HCT116 (cell line): ENCODE measurements at regions not wholly inside any gene's neighbourhood (a gene's known extent, or its start where the extent isn't known, plus 50 kb on each side); places are given as distances from the start of the nearest gene placed in this dataset.

Experiments
- ATAC-seq: fragments of 200-7000 bp; cut with Tn5 transposase; 2 replicates; pipeline ENCODE4 v1.9.1; 2020; ENCODE audit warnings: mild to moderate bottlenecking, moderate library complexity
- BruUV-seq: library from RNA; stranded (reverse); fragments of 400-500 nt; replicated peaks from 2 replicates; lab custom pipeline; 2021; lab: Mats Ljungman, UMichigan
- CTCF ChIA-PET: fragments of 300-600 bp; sonication (Branson Sonifier 250); formaldehyde crosslinking; loops from one replicate; lab custom pipeline; 2021; ENCODE audit warnings: antibody characterized with exemption; lab: Charles Lee
- POLR2A ChIA-PET: fragments of 300-600, 350-600 bp; sonication (Branson Sonifier 250); formaldehyde crosslinking; loops from one replicate; lab custom pipeline; 2021; ENCODE audit warnings: antibody characterized with exemption; lab: Charles Lee
- RAD21 ChIA-PET, 2 experiments: fragments of 300-600 bp; sonication (Branson Sonifier 250); formaldehyde crosslinking; loops; one replicate each; lab custom pipeline; 2023; ENCODE audit warnings: low total read pairs in 2 of 2; ENCODE audit not compliant: uncharacterized antibody in 2 of 2, unreplicated experiment in 2 of 2, low non-redundant PET in 1 of 2; lab: Charles Lee
- DNase-seq: peaks from one replicate; pipeline ENCODE4 v3.0.0-alpha.2; 2010; ENCODE audit warnings: low read depth, low spot score
- H2AFZ ChIP-seq: fragments of 200-600 bp; shearing (Covaris generic), sonication (generic); 2 replicates; pipeline ENCODE4 v1.6.1; 2017; ENCODE audit warnings: low read depth, mixed run types, mixed read lengths, antibody characterized with exemption, low read length; ENCODE audit not compliant: poor library complexity, severe bottlenecking
- H3K27ac ChIP-seq: 2 replicates; pipeline ENCODE4 v1.5.1; 2012; ENCODE audit warnings: low read depth, low read length
- H3K27me3 ChIP-seq: fragments of 200-600 bp; sonication (generic); 2 replicates; pipeline ENCODE4 v1.6.1; 2016; ENCODE audit warnings: mixed run types, low read length, mixed read lengths; ENCODE audit not compliant: insufficient read depth
- H3K36me3 ChIP-seq, 2 experiments: fragments of 200-500 bp in 1 of 2; fragments of 200-600 bp in 1 of 2; sonication (Bioruptor generic) in 1 of 2; sonication (generic) in 1 of 2; 2 replicates each; pipeline versions ENCODE4 v1.5.1 to v1.6.1; 2014 to 2016; ENCODE audit warnings: low read length in 2 of 2, inconsistent platforms in 1 of 2, mixed read lengths in 1 of 2, mixed run types in 1 of 2; ENCODE audit not compliant: insufficient read depth in 2 of 2, control insufficient read depth in 1 of 2
- H3K4me1 ChIP-seq, 2 experiments: fragments of 200-600 bp in 1 of 2; sonication (generic) in 1 of 2; 2 replicates each; pipeline versions ENCODE4 v1.5.1 to v1.6.1; 2012 to 2017; ENCODE audit warnings: low read length in 2 of 2, inconsistent platforms in 1 of 2, mild to moderate bottlenecking in 1 of 2, mixed read lengths in 1 of 2, mixed run types in 1 of 2, moderate library complexity in 1 of 2; ENCODE audit not compliant: insufficient read depth in 2 of 2, control insufficient read depth in 1 of 2
- H3K4me2 ChIP-seq: fragments of 200-600 bp; sonication (generic); 2 replicates; pipeline ENCODE4 v1.6.1; 2017; ENCODE audit warnings: mixed run types, low read length, mixed read lengths
- H3K4me3 ChIP-seq, 2 experiments: fragments of 200-600 bp in 1 of 2; sonication (generic) in 1 of 2; replicated peaks in 1 of 2; 2 replicates each; pipeline ENCODE4 v1.5.1; 2011 to 2016; ENCODE audit warnings: low read length in 2 of 2, control low read depth in 1 of 2, low read depth in 1 of 2, mild to moderate bottlenecking in 1 of 2, mixed read lengths in 1 of 2, mixed run types in 1 of 2
- H3K79me2 ChIP-seq: fragments of 200-600 bp; sonication (generic); 2 replicates; pipeline ENCODE4 v1.6.1; 2017; ENCODE audit warnings: mild to moderate bottlenecking, mixed run types, low read length, moderate library complexity, mixed read lengths; ENCODE audit not compliant: insufficient read depth
- H3K9ac ChIP-seq: fragments of 200-600 bp; sonication (generic); 2 replicates; pipeline ENCODE4 v1.6.1; 2016; ENCODE audit warnings: low read length, mixed read lengths
- H3K9me2 ChIP-seq: fragments of 200-600 bp; sonication (generic), shearing (Covaris generic); 2 replicates; pipeline ENCODE4 v1.6.1; 2017; ENCODE audit warnings: mixed run types, mild to moderate bottlenecking, moderate library complexity; ENCODE audit not compliant: insufficient read depth
- H3K9me3 ChIP-seq, 2 experiments: fragments of 200-500 bp in 1 of 2; fragments of 200-600 bp in 1 of 2; sonication (Bioruptor generic) in 1 of 2; sonication (generic) in 1 of 2; 2 replicates each; pipeline ENCODE4 v1.6.1; 2014 to 2017; ENCODE audit warnings: low read length in 2 of 2, mixed read lengths in 2 of 2, inconsistent platforms in 1 of 2, low read depth in 1 of 2, mild to moderate bottlenecking in 1 of 2, mixed run types in 1 of 2, moderate library complexity in 1 of 2; ENCODE audit not compliant: control insufficient read depth in 1 of 2, insufficient read depth in 1 of 2
- H4K20me1 ChIP-seq: fragments of 200-600 bp; sonication (generic), shearing (Covaris generic); 2 replicates; pipeline ENCODE4 v1.6.1; 2017; ENCODE audit warnings: mixed run types, mild to moderate bottlenecking, moderate library complexity; ENCODE audit not compliant: insufficient read depth
- CBX3 ChIP-seq: IDR thresholded peaks from 2 replicates; pipeline ENCODE4 v1.6.1; 2012; ENCODE audit warnings: low read depth
- FOSL1 ChIP-seq: IDR thresholded peaks from 2 replicates; pipeline ENCODE4 v1.6.1; 2012; ENCODE audit warnings: low read depth
- JUND ChIP-seq: IDR thresholded peaks from 2 replicates; pipeline ENCODE4 v1.6.1; 2012
- POLR2A ChIP-seq: IDR thresholded peaks from 2 replicates; pipeline ENCODE4 v1.7.0; 2011; ENCODE audit warnings: borderline replicate concordance; ENCODE audit not compliant: insufficient read depth, insufficient read length; ENCODE audit errors: extremely low read depth
- RAD21 ChIP-seq: IDR thresholded peaks from 2 replicates; pipeline ENCODE4 v1.6.1; 2012; ENCODE audit warnings: low read depth, mild to moderate bottlenecking
- SRF ChIP-seq: IDR thresholded peaks from 2 replicates; pipeline ENCODE4 v1.6.1; 2012; ENCODE audit warnings: low read depth
- TCF7L2 ChIP-seq: IDR thresholded peaks from 2 replicates; pipeline ENCODE4 v1.7.0; 2011; ENCODE audit warnings: borderline replicate concordance, inconsistent platforms; ENCODE audit not compliant: insufficient read depth, insufficient read length; ENCODE audit errors: extremely low read depth
- ZFX ChIP-seq: fragments of 450-650 bp; IDR thresholded peaks from 2 replicates; pipeline ENCODE4 v1.6.1; 2017
- ZNF274 ChIP-seq: fragments of 200-500 bp; sonication (Bioruptor generic); IDR thresholded peaks from 2 replicates; pipeline ENCODE4 v1.6.1; 2014; ENCODE audit warnings: mild to moderate bottlenecking, low read depth, low read length, inconsistent platforms
- intact Hi-C: fragments of 100-400 bp; cut with micrococcal nuclease; formaldehyde crosslinking; loops from 2 replicates; pipeline ENCODE4 v1.10.0; 2022
- TF ChIP-seq, protein P1 (sequence below): IDR thresholded peaks from 2 replicates; pipeline ENCODE4 v1.6.1; 2012; ENCODE audit warnings: low read depth
- TF ChIP-seq, protein P2 (sequence below), 3 experiments: fragments of 200-600 bp in 1 of 3; sonication (generic) in 1 of 3; IDR thresholded peaks in 2 of 3; conservative IDR thresholded peaks in 1 of 3; 2 replicates each; pipeline ENCODE4 v1.5.1; 2012 to 2017; ENCODE audit warnings: low read depth in 2 of 3, low read length in 2 of 3, antibody characterized with exemption in 1 of 3, borderline replicate concordance in 1 of 3, control low read depth in 1 of 3, mild to moderate bottlenecking in 1 of 3, mixed read lengths in 1 of 3, mixed run types in 1 of 3, moderate library complexity in 1 of 3; ENCODE audit not compliant: insufficient read depth in 1 of 3
- TF ChIP-seq, protein P3 (sequence below): IDR thresholded peaks from 2 replicates; pipeline ENCODE4 v1.6.1; 2012
- TF ChIP-seq, protein P4 (sequence below): IDR thresholded peaks from 2 replicates; pipeline ENCODE4 v1.6.1; 2012

DNA sequence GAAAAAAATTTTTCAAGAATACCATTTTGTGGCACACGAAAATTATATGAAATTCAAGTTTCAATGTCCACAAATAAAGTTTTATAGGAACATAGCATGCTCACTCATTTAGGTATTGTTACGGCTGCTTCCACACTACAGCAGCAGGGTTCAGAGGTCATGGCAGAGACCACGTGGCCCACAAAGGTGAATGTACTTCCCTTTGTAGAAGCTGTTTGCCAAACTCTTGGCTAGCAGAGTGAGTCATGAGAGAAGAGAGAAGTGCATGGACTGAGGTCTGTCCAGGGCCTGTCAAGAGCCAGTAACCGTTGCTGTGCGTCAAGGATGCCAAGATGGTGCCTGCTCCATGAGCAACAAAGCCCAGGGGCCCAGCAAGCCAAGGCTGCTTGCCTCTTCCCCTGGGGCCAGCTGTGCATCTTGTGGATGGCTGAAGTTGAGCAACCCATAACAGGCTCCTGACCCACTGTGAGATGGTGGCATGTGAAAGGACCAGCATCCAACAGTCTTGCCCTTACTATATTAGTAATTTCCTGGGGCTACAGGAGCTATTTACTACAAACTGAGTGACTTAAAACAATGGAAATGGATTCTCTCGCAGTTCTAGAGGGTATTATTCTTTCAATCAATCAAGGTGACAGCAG lies 64.8 kb upstream of the ATP5PO start:
- no peaks in the 10 kb centered on the region for H3K79me2 ChIP-seq
- ChIA-PET POLR2A (no interaction called here), RAD21 (no interaction called here), CTCF (no interaction called here)
- H3K27me3 ChIP-seq: no peaks in the 10 kb centered on the region
- no peak for TF ChIP-seq RAD21
- no peak for TF ChIP-seq JUND
- no peak for TF ChIP-seq FOSL1
- no peak for TF ChIP-seq ZNF274
- TF ChIP-seq, protein P1, sequence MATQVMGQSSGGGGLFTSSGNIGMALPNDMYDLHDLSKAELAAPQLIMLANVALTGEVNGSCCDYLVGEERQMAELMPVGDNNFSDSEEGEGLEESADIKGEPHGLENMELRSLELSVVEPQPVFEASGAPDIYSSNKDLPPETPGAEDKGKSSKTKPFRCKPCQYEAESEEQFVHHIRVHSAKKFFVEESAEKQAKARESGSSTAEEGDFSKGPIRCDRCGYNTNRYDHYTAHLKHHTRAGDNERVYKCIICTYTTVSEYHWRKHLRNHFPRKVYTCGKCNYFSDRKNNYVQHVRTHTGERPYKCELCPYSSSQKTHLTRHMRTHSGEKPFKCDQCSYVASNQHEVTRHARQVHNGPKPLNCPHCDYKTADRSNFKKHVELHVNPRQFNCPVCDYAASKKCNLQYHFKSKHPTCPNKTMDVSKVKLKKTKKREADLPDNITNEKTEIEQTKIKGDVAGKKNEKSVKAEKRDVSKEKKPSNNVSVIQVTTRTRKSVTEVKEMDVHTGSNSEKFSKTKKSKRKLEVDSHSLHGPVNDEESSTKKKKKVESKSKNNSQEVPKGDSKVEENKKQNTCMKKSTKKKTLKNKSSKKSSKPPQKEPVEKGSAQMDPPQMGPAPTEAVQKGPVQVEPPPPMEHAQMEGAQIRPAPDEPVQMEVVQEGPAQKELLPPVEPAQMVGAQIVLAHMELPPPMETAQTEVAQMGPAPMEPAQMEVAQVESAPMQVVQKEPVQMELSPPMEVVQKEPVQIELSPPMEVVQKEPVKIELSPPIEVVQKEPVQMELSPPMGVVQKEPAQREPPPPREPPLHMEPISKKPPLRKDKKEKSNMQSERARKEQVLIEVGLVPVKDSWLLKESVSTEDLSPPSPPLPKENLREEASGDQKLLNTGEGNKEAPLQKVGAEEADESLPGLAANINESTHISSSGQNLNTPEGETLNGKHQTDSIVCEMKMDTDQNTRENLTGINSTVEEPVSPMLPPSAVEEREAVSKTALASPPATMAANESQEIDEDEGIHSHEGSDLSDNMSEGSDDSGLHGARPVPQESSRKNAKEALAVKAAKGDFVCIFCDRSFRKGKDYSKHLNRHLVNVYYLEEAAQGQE: no peak
- TF ChIP-seq, protein P2, sequence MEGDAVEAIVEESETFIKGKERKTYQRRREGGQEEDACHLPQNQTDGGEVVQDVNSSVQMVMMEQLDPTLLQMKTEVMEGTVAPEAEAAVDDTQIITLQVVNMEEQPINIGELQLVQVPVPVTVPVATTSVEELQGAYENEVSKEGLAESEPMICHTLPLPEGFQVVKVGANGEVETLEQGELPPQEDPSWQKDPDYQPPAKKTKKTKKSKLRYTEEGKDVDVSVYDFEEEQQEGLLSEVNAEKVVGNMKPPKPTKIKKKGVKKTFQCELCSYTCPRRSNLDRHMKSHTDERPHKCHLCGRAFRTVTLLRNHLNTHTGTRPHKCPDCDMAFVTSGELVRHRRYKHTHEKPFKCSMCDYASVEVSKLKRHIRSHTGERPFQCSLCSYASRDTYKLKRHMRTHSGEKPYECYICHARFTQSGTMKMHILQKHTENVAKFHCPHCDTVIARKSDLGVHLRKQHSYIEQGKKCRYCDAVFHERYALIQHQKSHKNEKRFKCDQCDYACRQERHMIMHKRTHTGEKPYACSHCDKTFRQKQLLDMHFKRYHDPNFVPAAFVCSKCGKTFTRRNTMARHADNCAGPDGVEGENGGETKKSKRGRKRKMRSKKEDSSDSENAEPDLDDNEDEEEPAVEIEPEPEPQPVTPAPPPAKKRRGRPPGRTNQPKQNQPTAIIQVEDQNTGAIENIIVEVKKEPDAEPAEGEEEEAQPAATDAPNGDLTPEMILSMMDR (IDR thresholded peaks at IDR 0.05 in 2 of 3, conservative IDR thresholded peaks at IDR 0.05 in 1 of 3; ENCODE audit: borderline replicate concordance in 1 of 3, insufficient read depth in 1 of 3, low read depth in 2 of 3, low read length in 2 of 3): no peak
- TF ChIP-seq TCF7L2: no peak
- no peak for TF ChIP-seq POLR2A
- TF ChIP-seq CBX3: no peak
- TF ChIP-seq, protein P3, sequence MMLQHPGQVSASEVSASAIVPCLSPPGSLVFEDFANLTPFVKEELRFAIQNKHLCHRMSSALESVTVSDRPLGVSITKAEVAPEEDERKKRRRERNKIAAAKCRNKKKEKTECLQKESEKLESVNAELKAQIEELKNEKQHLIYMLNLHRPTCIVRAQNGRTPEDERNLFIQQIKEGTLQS: no peak
- TF ChIP-seq, protein P4, sequence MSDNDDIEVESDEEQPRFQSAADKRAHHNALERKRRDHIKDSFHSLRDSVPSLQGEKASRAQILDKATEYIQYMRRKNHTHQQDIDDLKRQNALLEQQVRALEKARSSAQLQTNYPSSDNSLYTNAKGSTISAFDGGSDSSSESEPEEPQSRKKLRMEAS: no peak
- TF ChIP-seq ZFX: no peak
- TF ChIP-seq SRF: no peak
- peaks cover 16 to 20% of the 10 kb centered on the region in 2 experiments; a peak in 3 of 4 replicates for H3K4me1 ChIP-seq
- no peak overlapping the region for H3K4me3 ChIP-seq
- no peaks in the 10 kb centered on the region for H4K20me1 ChIP-seq
- H3K9me2 ChIP-seq: no peaks in the 10 kb centered on the region
- H3K9ac ChIP-seq: no peak overlapping the region
- intact Hi-C loops: no loop called here
- H2AFZ ChIP-seq: no peak overlapping the region
- no peak overlapping the region for H3K27ac ChIP-seq
- no peaks in the 10 kb centered on the region for H3K36me3 ChIP-seq
- H3K9me3 ChIP-seq: no peaks in the 10 kb centered on the region
- DNase-seq: no peak
- H3K4me2 ChIP-seq: no peak overlapping the region
- BruUV-seq: no TSS peak
- ATAC-seq: no peak
